C4-2B (cell line): ENCODE measurements at regions not wholly inside any gene's neighbourhood (a gene's known extent, or its start where the extent isn't known, plus 50 kb on each side); places are given as distances from the start of the nearest gene placed in this dataset.

Experiments used
- CTCF ChIP-seq: fragments of 450-650 bp; conservative IDR thresholded peaks from 2 replicates; pipeline ENCODE4 v1.5.1; 2017; ENCODE audit warnings: mild to moderate bottlenecking
- ZFX ChIP-seq: fragments of 450-650 bp; IDR thresholded peaks from 2 replicates; pipeline ENCODE4 v1.6.1; 2017

- TF ChIP-seq CTCF (no peak), ZFX (no peak)
Measured at GRCh38 chr13:90091611-90092010, 1255.9 kb upstream of the MIR17HG start.
